HG03442 (cell line): ENCODE measurements at regions not wholly inside any gene's neighbourhood (a gene's known extent, or its start where the extent isn't known, plus 50 kb on each side); places are given as distances from the start of the nearest gene placed in this dataset.

ENCODE experiments used
- ATAC-seq: cut with Tn5 transposase; IDR thresholded peaks from one replicate; pipeline ENCODE4 v1.9.1; 2021; ENCODE audit warnings: mild to moderate bottlenecking, moderate library complexity; ENCODE audit not compliant: unreplicated experiment

- ATAC-seq, result no peak
Observed at GRCh38 chr9:107542411-107543157, 53.0 kb upstream of the KLF4 start.

DNA sequence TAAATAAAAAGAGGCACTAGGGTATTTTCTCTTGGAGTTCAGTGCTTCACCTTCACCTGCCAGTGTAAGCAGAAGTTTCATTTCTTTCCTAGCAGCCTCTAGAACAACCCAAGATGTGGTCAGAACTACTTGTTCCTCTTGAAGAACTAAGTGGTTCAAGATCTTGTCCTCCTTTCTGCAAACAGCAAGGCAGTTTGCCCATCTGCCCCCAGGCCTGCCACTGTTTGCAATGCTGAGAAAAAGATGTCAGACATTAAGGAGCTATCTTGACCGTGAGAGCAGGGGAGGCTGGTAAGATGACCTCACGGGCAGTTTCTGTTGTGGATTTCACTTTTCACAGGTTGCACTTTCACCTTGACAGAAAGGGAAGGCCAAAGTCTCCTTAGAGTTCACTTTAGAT lies 52.0 kb upstream of the KLF4 start:
- peak; percentile 83 for ATAC-seq

DNA sequence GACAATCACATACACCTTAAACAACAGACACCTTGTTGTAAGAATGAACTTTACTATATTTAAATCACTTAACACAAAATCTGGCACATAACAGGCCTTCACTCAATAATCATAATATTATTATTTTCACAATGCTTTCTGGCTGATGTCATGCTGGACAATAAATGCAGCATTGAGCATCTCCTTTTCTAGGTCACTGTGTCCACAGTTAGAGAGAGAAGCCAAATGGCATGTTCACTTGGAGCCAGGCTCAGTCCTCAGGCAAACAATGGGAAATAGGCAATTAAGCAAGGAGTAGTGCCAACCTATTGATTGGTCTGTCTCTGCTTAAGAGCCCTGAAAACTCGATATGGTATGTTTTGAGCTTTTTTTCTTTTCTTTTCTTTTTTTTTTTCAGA lies 50.6 kb upstream of the KLF4 start:
- ATAC-seq, result no peak

DNA sequence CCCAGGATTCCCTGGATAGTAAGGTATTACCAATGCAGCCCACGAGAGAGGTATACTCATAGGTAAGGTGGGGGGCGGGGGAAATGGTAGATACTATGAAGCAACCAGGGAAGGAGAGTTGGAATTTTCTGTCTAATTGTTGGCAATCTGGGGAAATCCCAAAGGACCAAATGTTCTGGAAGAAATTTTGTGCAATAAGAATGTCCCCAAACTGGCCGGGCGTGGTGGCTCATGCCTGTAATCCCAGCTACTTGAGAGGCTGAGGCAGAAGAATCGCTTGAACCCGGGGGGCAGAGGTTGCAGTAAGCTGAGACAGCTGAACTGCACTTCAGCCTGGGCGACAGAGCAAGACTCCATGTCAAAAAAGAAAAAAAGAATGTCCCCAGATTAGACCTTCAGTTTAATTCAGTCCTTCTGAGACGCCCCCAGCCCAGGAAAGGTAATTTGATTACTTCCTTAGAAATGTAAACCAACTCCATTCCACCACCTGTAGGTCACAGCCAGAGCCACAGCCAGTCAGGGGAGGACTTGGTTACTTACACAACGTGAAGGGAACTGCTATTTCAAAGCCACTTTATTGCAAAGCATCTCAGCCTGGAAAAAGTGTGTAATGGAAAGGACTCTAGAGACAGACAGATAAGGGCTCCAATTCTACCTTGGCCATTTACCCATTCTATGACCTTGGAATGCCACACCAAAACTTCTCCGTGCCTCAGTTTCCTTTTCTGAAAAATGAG lies 50.0 kb upstream of the KLF4 start:
- ATAC-seq, result no peak
